Ectodermal cell (in vitro differentiated cells): ENCODE measurements at regions not wholly inside any gene's neighbourhood (a gene's known extent, or its start where the extent isn't known, plus 50 kb on each side); places are given as distances from the start of the nearest gene placed in this dataset.

Source experiments
- H3K27ac ChIP-seq: 2 replicates; pipeline ENCODE4 v1.7.0; 2013; ENCODE audit warnings: mild to moderate bottlenecking, low read depth, low read length; ENCODE audit not compliant: insufficient read depth, poor library complexity, severe bottlenecking
- H3K27me3 ChIP-seq: 2 replicates; pipeline ENCODE4 v1.7.0; 2013; ENCODE audit warnings: mild to moderate bottlenecking, low read length; ENCODE audit not compliant: insufficient read depth, control insufficient read depth, poor library complexity, severe bottlenecking
- H3K36me3 ChIP-seq: one replicate; pipeline ENCODE4 v1.7.0; 2013; ENCODE audit warnings: low read length; ENCODE audit not compliant: control insufficient read depth, insufficient read depth
- H3K4me1 ChIP-seq: one replicate; pipeline ENCODE4 v1.7.0; 2013; ENCODE audit warnings: low read length; ENCODE audit not compliant: control insufficient read depth, insufficient read depth
- H3K4me3 ChIP-seq: 2 replicates; pipeline ENCODE4 v1.7.0; 2013; ENCODE audit warnings: low read depth, low read length, control low read depth; ENCODE audit not compliant: insufficient read depth
- H3K9me3 ChIP-seq: 2 replicates; pipeline ENCODE4 v1.7.0; 2013; ENCODE audit warnings: mild to moderate bottlenecking, low read length, moderate library complexity; ENCODE audit not compliant: control insufficient read depth
- WGBS, 2 experiments: methylation state at CpG; one replicate each; pipeline ENCODE4 v1.1.7; 2013; ENCODE audit warnings: missing lambda C conversion rate in 2 of 2; 5-methylcytosine and 5-hydroxymethylcytosine counted together

- H3K4me3 ChIP-seq, result no peak overlapping the region
- no peaks in the 10 kb centered on the region for H3K27me3 ChIP-seq
- H3K9me3 ChIP-seq, result no peaks in the 10 kb centered on the region
- H3K36me3 ChIP-seq, result no peaks in the 10 kb centered on the region
- H3K4me1 ChIP-seq, result no peaks in the 10 kb centered on the region
- no peak overlapping the region for H3K27ac ChIP-seq
- WGBS, 2 experiments, result 96 to 100% methylated on average over 2 of the region's 2 CpGs
These were observed 244.0 kb downstream of the ARL6IP6 start for GRCh38 chr2:152962446-152962845.

DNA sequence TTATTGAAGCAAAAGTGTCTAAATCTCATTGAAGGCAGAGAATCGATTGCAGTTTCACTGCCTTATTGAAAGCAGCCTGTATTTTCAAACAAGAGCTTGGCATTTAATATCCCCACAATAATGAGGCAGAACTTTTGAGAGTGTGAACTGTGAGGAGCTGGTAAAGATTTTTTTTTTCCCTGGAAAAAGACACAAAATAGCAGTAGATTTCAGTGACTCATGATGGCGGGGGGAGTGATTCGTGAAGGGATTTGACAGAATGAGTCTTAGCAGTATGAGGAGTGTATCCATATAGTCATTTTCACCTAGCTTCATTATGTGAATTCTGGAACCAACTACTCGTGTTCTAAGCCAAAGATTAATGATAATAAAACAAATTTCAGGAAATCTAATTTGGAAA, 242.9 kb downstream of the ARL6IP6 start:
- no peaks in the 10 kb centered on the region for H3K4me1 ChIP-seq
- H3K4me3 ChIP-seq, result no peak overlapping the region
- H3K27me3 ChIP-seq, result no peaks in the 10 kb centered on the region
- 91 to 100% methylated on average over 1 to 3 of the region's 4 CpGs for WGBS, 2 experiments
- no peaks in the 10 kb centered on the region for H3K9me3 ChIP-seq
- no peak overlapping the region for H3K27ac ChIP-seq
- H3K36me3 ChIP-seq, result no peaks in the 10 kb centered on the region

- no peaks in the 10 kb centered on the region for H3K36me3 ChIP-seq
- H3K4me1 ChIP-seq, result no peaks in the 10 kb centered on the region
- WGBS, 2 experiments, result 47 to 64% methylated on average over 2 of the region's 2 CpGs
- H3K27ac ChIP-seq, result no peak overlapping the region
- H3K9me3 ChIP-seq, result no peaks in the 10 kb centered on the region
- no peaks in the 10 kb centered on the region for H3K27me3 ChIP-seq
- H3K4me3 ChIP-seq, result no peak overlapping the region
These were observed 231.7 kb downstream of the ARL6IP6 start for GRCh38 chr2:152950126-152950525.

- Histone ChIP-seq H3K36me3 (no peaks in the 10 kb centered on the region), H3K27ac (no peak overlapping the region), H3K27me3 (no peaks in the 10 kb centered on the region), H3K4me3 (no peak overlapping the region), H3K9me3 (no peaks in the 10 kb centered on the region), H3K4me1 (no peaks in the 10 kb centered on the region)
- 83 to 96% methylated on average over 2 of the region's 2 CpGs for WGBS, 2 experiments
These were observed 225.7 kb downstream of the ARL6IP6 start for GRCh38 chr2:152944099-152944498.

DNA sequence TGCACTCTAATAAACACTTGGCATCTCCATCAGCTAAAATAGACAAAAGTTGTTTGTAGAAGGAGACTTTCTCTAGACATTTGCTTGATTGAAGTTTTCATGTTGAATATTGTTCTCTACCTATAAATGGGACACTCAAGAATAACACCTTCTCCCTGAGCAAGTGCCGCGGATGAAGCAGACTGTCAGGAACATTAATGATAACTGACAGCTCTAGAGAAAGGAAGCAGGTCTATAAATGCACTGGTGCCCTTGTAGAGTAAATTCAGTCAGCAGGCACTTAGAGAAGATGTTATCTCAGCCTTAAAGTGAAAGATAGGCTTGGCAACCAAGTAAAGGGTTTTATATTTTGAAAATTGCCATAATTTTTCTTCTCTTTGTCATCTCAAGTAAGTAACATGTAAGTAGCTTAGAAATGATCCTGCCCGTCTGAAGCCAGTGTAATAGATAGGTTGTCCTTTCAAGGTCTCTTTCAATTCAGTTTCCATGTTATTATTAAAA, 224.6 kb downstream of the ARL6IP6 start:
- H3K4me3 ChIP-seq, result no peak overlapping the region
- H3K4me1 ChIP-seq, result no peaks in the 10 kb centered on the region
- H3K36me3 ChIP-seq, result no peaks in the 10 kb centered on the region
- WGBS, 2 experiments, result 98 to 100% methylated on average over 2 to 3 of the region's 3 CpGs
- H3K9me3 ChIP-seq, result no peaks in the 10 kb centered on the region
- no peaks in the 10 kb centered on the region for H3K27me3 ChIP-seq
- H3K27ac ChIP-seq, result no peak overlapping the region

DNA sequence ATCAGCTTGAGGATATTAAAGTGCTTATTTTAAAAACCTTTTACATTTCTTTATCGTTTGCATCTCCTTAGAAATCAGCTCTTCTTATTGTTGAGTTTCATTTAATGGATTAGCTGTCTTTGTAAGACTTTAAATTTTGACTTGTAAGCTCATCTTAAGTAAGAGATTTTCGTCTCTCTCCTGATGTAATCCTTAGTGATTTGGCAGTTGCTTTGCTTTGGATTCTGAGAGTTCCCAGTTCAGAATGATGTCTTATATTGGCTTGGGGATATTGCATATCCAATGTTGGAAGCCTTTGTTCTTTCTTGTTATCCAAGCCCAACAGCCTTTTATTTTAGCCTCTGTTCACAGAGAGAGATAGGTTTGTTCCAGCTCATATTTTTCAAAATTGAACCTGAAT, 212.1 kb downstream of the ARL6IP6 start:
- Histone ChIP-seq H3K4me1 (no peaks in the 10 kb centered on the region), H3K4me3 (no peak overlapping the region), H3K9me3 (no peaks in the 10 kb centered on the region), H3K27me3 (no peaks in the 10 kb centered on the region), H3K36me3 (no peaks in the 10 kb centered on the region), H3K27ac (no peak overlapping the region)
- 86 to 87% methylated on average over 2 of the region's 2 CpGs for WGBS, 2 experiments

DNA sequence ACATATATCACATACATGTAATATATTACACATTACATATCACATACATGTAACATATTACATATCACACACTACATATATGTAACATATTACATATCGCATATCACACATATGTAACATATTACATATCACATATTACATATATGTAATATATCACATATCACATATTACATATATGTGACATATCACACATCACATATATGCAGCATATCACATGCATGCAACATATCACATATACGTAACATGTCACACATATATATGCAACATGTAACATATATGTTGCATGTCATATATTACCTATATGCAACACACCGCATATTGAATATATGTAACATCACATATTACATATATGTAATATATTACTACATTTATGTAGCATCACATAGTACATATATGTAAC, 211.2 kb downstream of the ARL6IP6 start:
- H3K27me3 ChIP-seq, result no peaks in the 10 kb centered on the region
- H3K4me1 ChIP-seq, result no peaks in the 10 kb centered on the region
- no peaks in the 10 kb centered on the region for H3K9me3 ChIP-seq
- WGBS, 2 experiments, result 97 to 100% methylated on average over 2 of the region's 3 CpGs
- H3K4me3 ChIP-seq, result no peak overlapping the region
- H3K27ac ChIP-seq, result no peak overlapping the region
- H3K36me3 ChIP-seq, result no peaks in the 10 kb centered on the region

- no peaks in the 10 kb centered on the region for H3K9me3 ChIP-seq
- no peak overlapping the region for H3K27ac ChIP-seq
- WGBS, 2 experiments, result 40 to 42% methylated on average over 10 of the region's 11 CpGs
These were observed 207.4 kb downstream of the ARL6IP6 start for GRCh38 chr2:152925547-152926448.

DNA sequence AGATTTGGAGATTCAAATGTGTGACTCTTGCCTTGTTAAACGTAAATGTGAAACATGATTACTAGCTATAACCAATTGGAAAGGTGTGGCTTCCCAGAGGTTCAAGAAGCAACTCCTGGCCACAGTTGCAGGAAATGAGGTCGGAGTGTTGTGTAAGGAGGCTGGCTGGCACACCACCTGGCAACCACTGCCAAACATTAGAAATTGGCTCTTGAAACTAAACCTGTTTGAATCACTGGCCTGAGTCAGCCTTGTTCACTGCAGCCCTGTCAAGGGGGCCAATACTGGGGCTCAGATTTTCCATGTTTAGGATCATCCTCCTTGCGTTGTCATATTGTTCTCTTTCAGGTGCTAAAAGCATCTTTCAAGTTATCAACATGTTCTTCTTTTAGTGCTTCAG, 206.3 kb downstream of the ARL6IP6 start:
- WGBS, 2 experiments, result 91 to 94% methylated on average over 3 of the region's 3 CpGs
- no peaks in the 10 kb centered on the region for H3K27me3 ChIP-seq

More at GRCh38 chr2:152925547-152926448, 207.4 kb downstream of the ARL6IP6 start:
- Histone ChIP-seq H3K4me1 (no peaks in the 10 kb centered on the region), H3K4me3 (no peak overlapping the region), H3K36me3 (no peaks in the 10 kb centered on the region), H3K27me3 (no peaks in the 10 kb centered on the region)

GRCh38 chr2:152924219-152924618, 205.8 kb downstream of the ARL6IP6 start:
- no peaks in the 10 kb centered on the region for H3K9me3 ChIP-seq

More for the DNA sequence above, 206.3 kb downstream of the ARL6IP6 start:
- no peak overlapping the region for H3K27ac ChIP-seq
- H3K36me3 ChIP-seq, result no peaks in the 10 kb centered on the region
- no peaks in the 10 kb centered on the region for H3K9me3 ChIP-seq
- no peak overlapping the region for H3K4me3 ChIP-seq
- H3K4me1 ChIP-seq, result no peaks in the 10 kb centered on the region

More at GRCh38 chr2:152924219-152924618, 205.8 kb downstream of the ARL6IP6 start:
- no peak overlapping the region for H3K4me3 ChIP-seq
- 100% methylated on average over 1 of the region's 1 CpG for WGBS, 2 experiments
- H3K36me3 ChIP-seq, result no peaks in the 10 kb centered on the region
- H3K27me3 ChIP-seq, result no peaks in the 10 kb centered on the region
- H3K4me1 ChIP-seq, result no peaks in the 10 kb centered on the region
- no peak overlapping the region for H3K27ac ChIP-seq
